Liver (tissue), 8 donors: ENCODE measurements at regions not wholly inside any gene's neighbourhood (a gene's known extent, or its start where the extent isn't known, plus 50 kb on each side); places are given as distances from the start of the nearest gene placed in this dataset.
"Not testable (repeated sequence)": the region's sequence is repeated elsewhere in the genome, so short reads cannot be mapped to it uniquely, and the experiment has no call there.

ENCODE experiments used
- DNase-seq: peaks from one replicate; pipeline ENCODE4 v3.0.0-alpha.2; 2017; ENCODE audit warnings: low spot score
- H3K27ac ChIP-seq, 2 donors: one replicate each; pipeline ENCODE4 v1.7.0; 2013; ENCODE audit warnings: inconsistent platforms in 2 of 2, low read length in 2 of 2, control low read depth in 1 of 2, low read depth in 1 of 2, mild to moderate bottlenecking in 1 of 2
- H3K27me3 ChIP-seq, 4 donors: one replicate each; pipeline versions ENCODE4 v1.6.1 to v1.7.0; 2013; ENCODE audit warnings: low read length in 3 of 4, inconsistent platforms in 1 of 4, mild to moderate bottlenecking in 1 of 4, moderate library complexity in 1 of 4; ENCODE audit not compliant: control insufficient read depth in 4 of 4, insufficient read depth in 4 of 4
- H3K36me3 ChIP-seq, 4 donors: one replicate each; pipeline versions ENCODE4 v1.6.1 to v1.7.0; 2013; ENCODE audit warnings: low read length in 3 of 4, mild to moderate bottlenecking in 3 of 4, low read depth in 1 of 4, moderate library complexity in 1 of 4; ENCODE audit not compliant: control insufficient read depth in 4 of 4, insufficient read depth in 3 of 4
- H3K4me1 ChIP-seq, 4 donors: one replicate each; pipeline versions ENCODE4 v1.6.1 to v1.7.0; 2013; ENCODE audit warnings: low read length in 3 of 4, mild to moderate bottlenecking in 3 of 4, moderate library complexity in 1 of 4; ENCODE audit not compliant: control insufficient read depth in 4 of 4, insufficient read depth in 4 of 4
- H3K4me3 ChIP-seq, 3 donors: one replicate each; pipeline versions ENCODE4 v1.6.1 to v1.7.0; 2013; ENCODE audit warnings: low read length in 3 of 3, control low read depth in 1 of 3, low read depth in 1 of 3, mild to moderate bottlenecking in 1 of 3
- H3K9ac ChIP-seq, 2 donors: one replicate each; pipeline ENCODE4 v1.7.0; 2013; ENCODE audit warnings: low read length in 2 of 2, mild to moderate bottlenecking in 2 of 2, moderate library complexity in 2 of 2, control low read depth in 1 of 2, low read depth in 1 of 2
- H3K9me3 ChIP-seq, 4 donors: one replicate each; pipeline versions ENCODE4 v1.6.1 to v1.7.0; 2013; ENCODE audit warnings: low read length in 3 of 4; ENCODE audit not compliant: control insufficient read depth in 4 of 4
- EGR1 ChIP-seq, 2 donors: IDR thresholded peaks; 2 replicates each; pipeline ENCODE4 v1.6.1; 2016 to 2018; ENCODE audit warnings: antibody characterized with exemption in 2 of 2, low read depth in 2 of 2
- FOXA1 ChIP-seq: IDR thresholded peaks from 2 replicates; pipeline ENCODE4 v1.6.1; 2016; ENCODE audit warnings: antibody characterized with exemption
- FOXA2 ChIP-seq: IDR thresholded peaks from 2 replicates; pipeline ENCODE4 v1.6.1; 2016; ENCODE audit warnings: antibody characterized with exemption
- GABPA ChIP-seq, 2 donors: IDR thresholded peaks in 1 of 2; conservative IDR thresholded peaks in 1 of 2; 2 replicates each; pipeline ENCODE4 v1.6.1; 2016; ENCODE audit warnings: antibody characterized with exemption in 2 of 2, mild to moderate bottlenecking in 1 of 2, moderate library complexity in 1 of 2
- HNF4A ChIP-seq, 2 donors: conservative IDR thresholded peaks; 2 replicates each; pipeline ENCODE4 v1.6.1; 2016; ENCODE audit warnings: antibody characterized with exemption in 2 of 2, mild to moderate bottlenecking in 2 of 2
- HNF4G ChIP-seq: IDR thresholded peaks from 2 replicates; pipeline ENCODE4 v1.6.1; 2016; ENCODE audit warnings: antibody characterized with exemption
- JUND ChIP-seq, 2 donors: IDR thresholded peaks; 2 replicates each; pipeline ENCODE4 v1.6.1; 2016; ENCODE audit warnings: antibody characterized with exemption in 2 of 2
- NR2F2 ChIP-seq: IDR thresholded peaks from 2 replicates; pipeline ENCODE4 v1.6.1; 2016; ENCODE audit warnings: antibody characterized with exemption
- RAD21 ChIP-seq, 2 donors: IDR thresholded peaks; 2 replicates each; pipeline ENCODE4 v1.6.1; 2016; ENCODE audit warnings: antibody characterized with exemption in 2 of 2, mild to moderate bottlenecking in 2 of 2
- REST ChIP-seq: IDR thresholded peaks from 2 replicates; pipeline ENCODE4 v1.6.1; 2016; ENCODE audit warnings: antibody characterized with exemption, mild to moderate bottlenecking
- RXRA ChIP-seq, 2 donors: IDR thresholded peaks; 2 replicates each; pipeline ENCODE4 v1.6.1; 2017 to 2018; ENCODE audit warnings: antibody characterized with exemption in 2 of 2, mild to moderate bottlenecking in 1 of 2
- SP1 ChIP-seq: IDR thresholded peaks from 2 replicates; pipeline ENCODE4 v1.6.1; 2018; ENCODE audit warnings: antibody characterized with exemption, mild to moderate bottlenecking
- TAF1 ChIP-seq: conservative IDR thresholded peaks from 2 replicates; pipeline ENCODE4 v1.6.1; 2016; ENCODE audit warnings: antibody characterized with exemption, mild to moderate bottlenecking
- YY1 ChIP-seq: IDR thresholded peaks from 2 replicates; pipeline ENCODE4 v1.6.1; 2016; ENCODE audit warnings: antibody characterized with exemption, mild to moderate bottlenecking
- WGBS: extraction: QIAGEN DNeasy Blood & Tissue Kit; methylation state at CpG from one replicate; pipeline ENCODE4 v1.1.7; 2013; 5-methylcytosine and 5-hydroxymethylcytosine counted together
- TF ChIP-seq, protein P1 (sequence below): IDR thresholded peaks from 2 replicates; pipeline ENCODE4 v1.6.1; 2016; ENCODE audit warnings: antibody characterized with exemption
- TF ChIP-seq, protein P2 (sequence below): IDR thresholded peaks from 2 replicates; pipeline ENCODE4 v1.6.1; 2016; ENCODE audit warnings: antibody characterized with exemption
- TF ChIP-seq, protein P3 (sequence below): fragments of 150-350 bp; IDR thresholded peaks from 2 replicates; pipeline ENCODE4 v1.5.1; 2017; ENCODE audit warnings: improper control_type of control experiment, low read depth, low read length; ENCODE audit not compliant: missing input control
- TF ChIP-seq, protein P4 (sequence below): IDR thresholded peaks from 2 replicates; pipeline ENCODE4 v1.6.1; 2016; ENCODE audit warnings: antibody characterized with exemption
- donor health status: healthy.
- donor health status: healthy.
- donor health status: healthy.
- donor health status: healthy.
- donor health status: healthy.

DNA sequence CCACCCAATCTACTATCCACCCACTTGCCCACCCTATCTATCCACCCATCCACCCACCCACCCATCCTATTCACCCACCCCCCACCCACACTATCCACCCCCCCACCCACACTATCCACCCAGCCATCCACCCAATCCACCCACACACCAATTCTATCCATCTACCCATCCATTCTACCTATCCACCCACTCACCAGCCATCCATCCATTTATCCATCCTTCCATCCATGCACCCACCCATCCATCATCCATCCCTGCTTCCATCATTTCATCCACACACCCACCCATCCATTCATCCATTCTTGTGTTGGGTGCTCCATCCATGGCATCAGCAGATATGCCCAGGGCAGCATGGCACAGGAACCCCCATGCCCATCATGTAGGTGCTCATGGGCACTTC is 1206.6 kb downstream of the BRD1 start (continued):
- TF ChIP-seq REST (no peak), RAD21 (IDR thresholded peaks at IDR 0.05) (no peak), GABPA (IDR thresholded peaks at IDR 0.05 in 1 of 2, conservative IDR thresholded peaks at IDR 0.05 in 1 of 2) (no peak), YY1 (no peak)
- TF ChIP-seq, protein P1, sequence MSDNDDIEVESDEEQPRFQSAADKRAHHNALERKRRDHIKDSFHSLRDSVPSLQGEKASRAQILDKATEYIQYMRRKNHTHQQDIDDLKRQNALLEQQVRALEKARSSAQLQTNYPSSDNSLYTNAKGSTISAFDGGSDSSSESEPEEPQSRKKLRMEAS, result no peak
- TF ChIP-seq, protein P2, sequence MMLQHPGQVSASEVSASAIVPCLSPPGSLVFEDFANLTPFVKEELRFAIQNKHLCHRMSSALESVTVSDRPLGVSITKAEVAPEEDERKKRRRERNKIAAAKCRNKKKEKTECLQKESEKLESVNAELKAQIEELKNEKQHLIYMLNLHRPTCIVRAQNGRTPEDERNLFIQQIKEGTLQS, result no peak

DNA sequence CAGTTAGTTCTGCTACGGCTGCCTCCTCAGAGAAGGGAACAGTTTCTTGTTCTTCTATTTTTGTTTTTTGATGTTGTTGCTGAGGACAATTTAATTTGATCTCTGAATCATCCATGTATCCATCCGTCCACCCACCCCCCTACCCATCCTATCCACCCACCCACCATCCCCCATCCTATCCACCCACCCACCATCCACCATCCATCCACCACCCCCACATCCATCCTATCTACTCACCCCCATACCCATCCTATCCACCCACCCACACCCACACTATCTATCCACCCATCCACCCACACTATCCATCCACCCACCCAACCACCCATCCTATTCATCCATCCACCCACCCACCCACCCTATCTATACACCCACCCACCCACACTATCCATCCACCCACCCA is 1207.2 kb downstream of the BRD1 start:
- not testable (repeated sequence) for H3K36me3 ChIP-seq, H3K4me3 ChIP-seq, H3K27me3 ChIP-seq, H3K4me1 ChIP-seq, DNase-seq, H3K9me3 ChIP-seq, H3K9ac ChIP-seq, H3K27ac ChIP-seq
- WGBS, result 88% methylated on average over 2 of the region's 2 CpGs

DNA sequence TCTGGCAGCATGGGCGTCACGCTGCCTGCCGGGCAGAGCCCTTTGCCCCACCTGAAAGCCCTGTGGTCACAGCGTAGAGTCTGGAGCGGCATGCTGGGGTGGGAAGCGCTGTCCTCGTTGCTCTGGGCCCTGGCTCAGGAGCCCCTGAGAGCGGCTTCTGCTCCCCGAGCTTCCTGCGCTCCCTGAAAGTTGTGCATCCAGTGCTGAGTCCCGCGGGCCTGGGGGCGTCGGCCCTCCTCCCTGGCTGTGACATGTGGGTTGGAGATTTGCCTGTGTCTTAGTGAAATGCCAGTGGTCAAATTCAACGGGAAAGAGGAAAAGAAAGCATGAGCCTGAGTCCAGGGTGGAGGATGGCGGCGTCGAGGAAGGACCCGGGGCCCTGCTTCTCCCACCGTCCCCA is 1208.0 kb downstream of the BRD1 start:
- H3K9me3 ChIP-seq, result no peaks in the 10 kb centered on the region
- H3K4me3 ChIP-seq, result no peak overlapping the region
- H3K27ac ChIP-seq, result no peak overlapping the region
- TF ChIP-seq TAF1, result no peak
- TF ChIP-seq, protein P3, sequence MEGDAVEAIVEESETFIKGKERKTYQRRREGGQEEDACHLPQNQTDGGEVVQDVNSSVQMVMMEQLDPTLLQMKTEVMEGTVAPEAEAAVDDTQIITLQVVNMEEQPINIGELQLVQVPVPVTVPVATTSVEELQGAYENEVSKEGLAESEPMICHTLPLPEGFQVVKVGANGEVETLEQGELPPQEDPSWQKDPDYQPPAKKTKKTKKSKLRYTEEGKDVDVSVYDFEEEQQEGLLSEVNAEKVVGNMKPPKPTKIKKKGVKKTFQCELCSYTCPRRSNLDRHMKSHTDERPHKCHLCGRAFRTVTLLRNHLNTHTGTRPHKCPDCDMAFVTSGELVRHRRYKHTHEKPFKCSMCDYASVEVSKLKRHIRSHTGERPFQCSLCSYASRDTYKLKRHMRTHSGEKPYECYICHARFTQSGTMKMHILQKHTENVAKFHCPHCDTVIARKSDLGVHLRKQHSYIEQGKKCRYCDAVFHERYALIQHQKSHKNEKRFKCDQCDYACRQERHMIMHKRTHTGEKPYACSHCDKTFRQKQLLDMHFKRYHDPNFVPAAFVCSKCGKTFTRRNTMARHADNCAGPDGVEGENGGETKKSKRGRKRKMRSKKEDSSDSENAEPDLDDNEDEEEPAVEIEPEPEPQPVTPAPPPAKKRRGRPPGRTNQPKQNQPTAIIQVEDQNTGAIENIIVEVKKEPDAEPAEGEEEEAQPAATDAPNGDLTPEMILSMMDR, result no peak
- TF ChIP-seq, protein P2, result no peak
- TF ChIP-seq YY1, result no peak
- TF ChIP-seq EGR1 (IDR thresholded peaks at IDR 0.05; ENCODE audit: low read depth in 2 of 2), result no peak
- TF ChIP-seq HNF4G, result no peak
- TF ChIP-seq, protein P4, sequence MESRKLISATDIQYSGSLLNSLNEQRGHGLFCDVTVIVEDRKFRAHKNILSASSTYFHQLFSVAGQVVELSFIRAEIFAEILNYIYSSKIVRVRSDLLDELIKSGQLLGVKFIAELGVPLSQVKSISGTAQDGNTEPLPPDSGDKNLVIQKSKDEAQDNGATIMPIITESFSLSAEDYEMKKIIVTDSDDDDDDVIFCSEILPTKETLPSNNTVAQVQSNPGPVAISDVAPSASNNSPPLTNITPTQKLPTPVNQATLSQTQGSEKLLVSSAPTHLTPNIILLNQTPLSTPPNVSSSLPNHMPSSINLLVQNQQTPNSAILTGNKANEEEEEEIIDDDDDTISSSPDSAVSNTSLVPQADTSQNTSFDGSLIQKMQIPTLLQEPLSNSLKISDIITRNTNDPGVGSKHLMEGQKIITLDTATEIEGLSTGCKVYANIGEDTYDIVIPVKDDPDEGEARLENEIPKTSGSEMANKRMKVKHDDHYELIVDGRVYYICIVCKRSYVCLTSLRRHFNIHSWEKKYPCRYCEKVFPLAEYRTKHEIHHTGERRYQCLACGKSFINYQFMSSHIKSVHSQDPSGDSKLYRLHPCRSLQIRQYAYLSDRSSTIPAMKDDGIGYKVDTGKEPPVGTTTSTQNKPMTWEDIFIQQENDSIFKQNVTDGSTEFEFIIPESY, result no peak
- no peak for TF ChIP-seq REST
- TF ChIP-seq SP1, result no peak
- TF ChIP-seq, protein P1, result no peak
- no peak for TF ChIP-seq FOXA1
- no peak for TF ChIP-seq HNF4A (conservative IDR thresholded peaks at IDR 0.05)
- no peak for TF ChIP-seq JUND (IDR thresholded peaks at IDR 0.05)
- TF ChIP-seq RXRA (IDR thresholded peaks at IDR 0.05), result no peak
- no peak for TF ChIP-seq FOXA2
- TF ChIP-seq NR2F2, result no peak
- no peak for TF ChIP-seq GABPA (IDR thresholded peaks at IDR 0.05 in 1 of 2, conservative IDR thresholded peaks at IDR 0.05 in 1 of 2)
- no peak for TF ChIP-seq RAD21 (IDR thresholded peaks at IDR 0.05)
- WGBS, result 80% methylated on average over 20 of the region's 20 CpGs
- no peak for DNase-seq
- H3K36me3 ChIP-seq, result no peaks in the 10 kb centered on the region
- H3K27me3 ChIP-seq, result no peaks in the 10 kb centered on the region
- H3K9ac ChIP-seq, result no peak overlapping the region
- H3K4me1 ChIP-seq, result no peaks in the 10 kb centered on the region
